ENCODE measurements at regions not wholly inside any gene's neighbourhood (a gene's known extent, or its start where the extent isn't known, plus 50 kb on each side); places are given as distances from the start of the nearest gene placed in this dataset.

DNA sequence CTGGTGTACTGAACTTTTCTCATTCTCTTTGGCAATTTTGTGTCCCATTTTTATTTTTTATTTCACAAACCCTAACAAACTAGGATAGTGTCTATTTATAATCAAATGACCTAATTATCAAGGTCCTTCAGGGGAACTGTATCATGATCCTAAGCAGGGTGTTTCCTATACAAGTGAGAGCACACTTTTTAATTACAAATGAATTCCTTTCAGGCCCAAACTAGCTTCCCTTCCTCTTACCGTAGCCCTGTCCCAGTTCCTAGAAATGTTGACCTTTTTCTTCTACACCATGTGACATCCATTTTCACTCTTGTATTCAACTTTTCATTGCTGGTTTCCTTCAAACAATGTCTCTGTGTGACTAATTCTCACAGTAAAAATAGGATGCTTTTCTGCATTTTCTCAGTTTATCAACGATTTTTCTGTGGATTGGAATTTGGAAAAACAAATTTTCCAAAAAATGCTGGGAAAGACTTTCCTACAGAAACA, 411.4 kb downstream of the CCDC91 start:
- H3K27ac ChIP-seq (ENCODE audit: extremely low read depth, low read depth, low read length) = no peak overlapping the region
- POLR2A ChIA-PET = no interaction called here
- H3K36me3 ChIP-seq (ENCODE audit: control insufficient read depth in 2 of 2, insufficient read depth in 1 of 2, low read length in 2 of 2) = no peaks in the 10 kb centered on the region
- no peak overlapping the region for H3K4me3 ChIP-seq (ENCODE audit: low read depth, low read length)
- H3K9me3 ChIP-seq (ENCODE audit: control insufficient read depth, insufficient read depth, low read depth, low read length) = no peaks in the 10 kb centered on the region
- CTCF ChIA-PET = no interaction called here
- no peaks in the 10 kb centered on the region for H3K4me1 ChIP-seq (ENCODE audit: control insufficient read depth, insufficient read depth, low read length)
- no peak for TF ChIP-seq ZSCAN23 (tag by site-specific recombination; IDR thresholded peaks at IDR 0.05)
- TF ChIP-seq YY2 (tag by site-specific recombination; IDR thresholded peaks at IDR 0.05) = no peak
- TF ChIP-seq, protein P1, sequence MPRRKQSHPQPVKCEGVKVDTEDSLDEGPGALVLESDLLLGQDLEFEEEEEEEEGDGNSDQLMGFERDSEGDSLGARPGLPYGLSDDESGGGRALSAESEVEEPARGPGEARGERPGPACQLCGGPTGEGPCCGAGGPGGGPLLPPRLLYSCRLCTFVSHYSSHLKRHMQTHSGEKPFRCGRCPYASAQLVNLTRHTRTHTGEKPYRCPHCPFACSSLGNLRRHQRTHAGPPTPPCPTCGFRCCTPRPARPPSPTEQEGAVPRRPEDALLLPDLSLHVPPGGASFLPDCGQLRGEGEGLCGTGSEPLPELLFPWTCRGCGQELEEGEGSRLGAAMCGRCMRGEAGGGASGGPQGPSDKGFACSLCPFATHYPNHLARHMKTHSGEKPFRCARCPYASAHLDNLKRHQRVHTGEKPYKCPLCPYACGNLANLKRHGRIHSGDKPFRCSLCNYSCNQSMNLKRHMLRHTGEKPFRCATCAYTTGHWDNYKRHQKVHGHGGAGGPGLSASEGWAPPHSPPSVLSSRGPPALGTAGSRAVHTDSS (tag by site-specific recombination; IDR thresholded peaks at IDR 0.05) = no peak
- no peak for TF ChIP-seq PRDM1 (tag by site-specific recombination; IDR thresholded peaks at IDR 0.05)
- no peak for TF ChIP-seq ZNF830 (tag by site-specific recombination; IDR thresholded peaks at IDR 0.05; ENCODE audit: low read depth)
- no peak for TF ChIP-seq ZNF561 (tag by site-specific recombination; IDR thresholded peaks at IDR 0.05; ENCODE audit: borderline replicate concordance)
- no peak for TF ChIP-seq ZNF174 (tag by site-specific recombination; IDR thresholded peaks at IDR 0.05)
- TF ChIP-seq ZEB2 (tag by site-specific recombination; IDR thresholded peaks at IDR 0.05) = no peak
- no peak for TF ChIP-seq ZNF112 (tag by site-specific recombination; IDR thresholded peaks at IDR 0.05)
- TF ChIP-seq YY1 (tag by site-specific recombination; IDR thresholded peaks at IDR 0.05) = no peak
- no peak for TF ChIP-seq ZNF544 (tag by site-specific recombination; IDR thresholded peaks at IDR 0.05)
- TF ChIP-seq ZNF76 (tag by site-specific recombination; IDR thresholded peaks at IDR 0.05; ENCODE audit: borderline replicate concordance, low read depth) = no peak

DNA sequence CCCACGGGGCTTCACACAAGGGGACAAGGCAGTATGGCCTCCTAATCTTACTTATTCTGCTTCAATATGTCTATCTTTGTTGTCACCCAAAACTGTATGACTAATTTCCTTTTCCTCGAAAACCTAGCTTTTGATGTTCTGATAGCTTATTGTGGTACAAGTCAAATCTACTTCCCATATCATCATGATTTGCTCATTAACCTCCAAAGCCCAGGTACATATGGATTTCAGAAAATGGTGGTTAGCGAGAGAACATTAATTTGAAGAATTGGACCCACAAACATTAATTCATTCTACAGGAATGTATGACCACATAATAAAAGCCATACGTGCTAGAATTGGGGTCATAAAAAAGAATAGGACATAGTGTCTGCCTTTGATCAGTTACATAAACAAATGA, 412.5 kb downstream of the CCDC91 start:
- no peak for TF ChIP-seq ZNF664 (tag by site-specific recombination; IDR thresholded peaks at IDR 0.05)
- no peak for TF ChIP-seq ZNF404 (tag by site-specific recombination; IDR thresholded peaks at IDR 0.05)
- POLR2A ChIA-PET = no interaction called here
- no peak overlapping the region for H3K4me3 ChIP-seq (ENCODE audit: low read depth, low read length)
- no peaks in the 10 kb centered on the region for H3K9me3 ChIP-seq (ENCODE audit: control insufficient read depth, insufficient read depth, low read depth, low read length)
- no peaks in the 10 kb centered on the region for H3K36me3 ChIP-seq (ENCODE audit: control insufficient read depth in 2 of 2, insufficient read depth in 1 of 2, low read length in 2 of 2)
- no peak overlapping the region for H3K27ac ChIP-seq (ENCODE audit: extremely low read depth, low read depth, low read length)
- H3K4me1 ChIP-seq (ENCODE audit: control insufficient read depth, insufficient read depth, low read length) = no peaks in the 10 kb centered on the region
- CTCF ChIA-PET = no interaction called here

DNA sequence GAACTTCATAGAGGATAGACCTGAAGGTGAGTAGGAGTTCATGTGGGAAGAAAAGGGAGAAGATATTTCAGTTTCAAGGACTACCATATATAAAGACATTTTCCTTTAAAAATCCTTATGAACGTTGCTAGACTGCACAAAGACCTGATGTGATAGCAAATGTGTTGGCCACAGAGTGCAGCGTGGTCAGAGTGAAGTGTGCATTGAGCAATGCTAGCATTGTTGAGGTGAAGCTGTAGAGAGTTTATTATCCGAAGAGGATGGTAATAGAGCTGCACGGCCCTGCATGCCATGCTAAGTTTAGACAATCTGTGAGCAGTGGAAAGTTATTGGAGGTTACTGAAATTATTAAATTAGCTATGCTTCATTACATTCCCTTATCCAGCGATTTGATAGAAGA, 413.0 kb downstream of the CCDC91 start:
- ChIA-PET POLR2A (no interaction called here), CTCF (no interaction called here)

DNA sequence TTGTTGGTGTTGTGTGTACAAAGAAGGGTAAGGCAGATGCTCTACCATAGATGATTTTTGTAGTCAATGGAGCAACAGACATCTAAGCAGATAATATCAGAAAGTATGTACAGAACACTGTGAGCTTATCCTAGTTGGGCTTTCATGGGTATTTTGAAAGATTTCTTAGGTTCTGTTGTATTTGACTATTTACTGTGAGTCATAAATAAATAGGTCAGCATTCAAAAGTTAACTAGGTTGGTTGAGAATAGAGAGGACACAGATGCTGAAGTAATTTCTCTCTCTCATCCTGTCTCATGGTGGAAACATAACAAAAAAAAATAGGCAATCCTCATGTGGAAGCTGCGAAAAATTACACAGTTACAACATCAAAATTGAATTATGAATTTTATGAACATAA, 413.5 kb downstream of the CCDC91 start:
- no peak for TF ChIP-seq ZSCAN23 (tag by site-specific recombination; IDR thresholded peaks at IDR 0.05)
- TF ChIP-seq KLF9 (tag by site-specific recombination; IDR thresholded peaks at IDR 0.05; ENCODE audit: low read depth) = no peak
- TF ChIP-seq ZNF184 (tag by site-specific recombination; IDR thresholded peaks at IDR 0.05) = no peak
- no peak for TF ChIP-seq TRIM28 (IDR thresholded peaks at IDR 0.05; ENCODE audit: borderline replicate concordance, low read length)
- TF ChIP-seq, protein P2, sequence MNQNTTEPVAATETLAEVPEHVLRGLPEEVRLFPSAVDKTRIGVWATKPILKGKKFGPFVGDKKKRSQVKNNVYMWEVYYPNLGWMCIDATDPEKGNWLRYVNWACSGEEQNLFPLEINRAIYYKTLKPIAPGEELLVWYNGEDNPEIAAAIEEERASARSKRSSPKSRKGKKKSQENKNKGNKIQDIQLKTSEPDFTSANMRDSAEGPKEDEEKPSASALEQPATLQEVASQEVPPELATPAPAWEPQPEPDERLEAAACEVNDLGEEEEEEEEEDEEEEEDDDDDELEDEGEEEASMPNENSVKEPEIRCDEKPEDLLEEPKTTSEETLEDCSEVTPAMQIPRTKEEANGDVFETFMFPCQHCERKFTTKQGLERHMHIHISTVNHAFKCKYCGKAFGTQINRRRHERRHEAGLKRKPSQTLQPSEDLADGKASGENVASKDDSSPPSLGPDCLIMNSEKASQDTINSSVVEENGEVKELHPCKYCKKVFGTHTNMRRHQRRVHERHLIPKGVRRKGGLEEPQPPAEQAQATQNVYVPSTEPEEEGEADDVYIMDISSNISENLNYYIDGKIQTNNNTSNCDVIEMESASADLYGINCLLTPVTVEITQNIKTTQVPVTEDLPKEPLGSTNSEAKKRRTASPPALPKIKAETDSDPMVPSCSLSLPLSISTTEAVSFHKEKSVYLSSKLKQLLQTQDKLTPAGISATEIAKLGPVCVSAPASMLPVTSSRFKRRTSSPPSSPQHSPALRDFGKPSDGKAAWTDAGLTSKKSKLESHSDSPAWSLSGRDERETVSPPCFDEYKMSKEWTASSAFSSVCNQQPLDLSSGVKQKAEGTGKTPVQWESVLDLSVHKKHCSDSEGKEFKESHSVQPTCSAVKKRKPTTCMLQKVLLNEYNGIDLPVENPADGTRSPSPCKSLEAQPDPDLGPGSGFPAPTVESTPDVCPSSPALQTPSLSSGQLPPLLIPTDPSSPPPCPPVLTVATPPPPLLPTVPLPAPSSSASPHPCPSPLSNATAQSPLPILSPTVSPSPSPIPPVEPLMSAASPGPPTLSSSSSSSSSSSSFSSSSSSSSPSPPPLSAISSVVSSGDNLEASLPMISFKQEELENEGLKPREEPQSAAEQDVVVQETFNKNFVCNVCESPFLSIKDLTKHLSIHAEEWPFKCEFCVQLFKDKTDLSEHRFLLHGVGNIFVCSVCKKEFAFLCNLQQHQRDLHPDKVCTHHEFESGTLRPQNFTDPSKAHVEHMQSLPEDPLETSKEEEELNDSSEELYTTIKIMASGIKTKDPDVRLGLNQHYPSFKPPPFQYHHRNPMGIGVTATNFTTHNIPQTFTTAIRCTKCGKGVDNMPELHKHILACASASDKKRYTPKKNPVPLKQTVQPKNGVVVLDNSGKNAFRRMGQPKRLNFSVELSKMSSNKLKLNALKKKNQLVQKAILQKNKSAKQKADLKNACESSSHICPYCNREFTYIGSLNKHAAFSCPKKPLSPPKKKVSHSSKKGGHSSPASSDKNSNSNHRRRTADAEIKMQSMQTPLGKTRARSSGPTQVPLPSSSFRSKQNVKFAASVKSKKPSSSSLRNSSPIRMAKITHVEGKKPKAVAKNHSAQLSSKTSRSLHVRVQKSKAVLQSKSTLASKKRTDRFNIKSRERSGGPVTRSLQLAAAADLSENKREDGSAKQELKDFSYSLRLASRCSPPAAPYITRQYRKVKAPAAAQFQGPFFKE (tag by site-specific recombination; IDR thresholded peaks at IDR 0.05; ENCODE audit: borderline replicate concordance) = no peak
- no peak overlapping the region for H3K4me3 ChIP-seq (ENCODE audit: low read depth, low read length)
- H3K36me3 ChIP-seq (ENCODE audit: control insufficient read depth in 2 of 2, insufficient read depth in 1 of 2, low read length in 2 of 2) = no peaks in the 10 kb centered on the region
- CTCF ChIA-PET = interaction anchor here (0.6 kb wide), 1 partner anchor 1108 kb away, joined by 3 read pairs; no protein-coding TSS in a partner anchor
- POLR2A ChIA-PET = no interaction called here
- H3K27ac ChIP-seq (ENCODE audit: extremely low read depth, low read depth, low read length) = no peak overlapping the region
- no peaks in the 10 kb centered on the region for H3K4me1 ChIP-seq (ENCODE audit: control insufficient read depth, insufficient read depth, low read length)
- no peaks in the 10 kb centered on the region for H3K9me3 ChIP-seq (ENCODE audit: control insufficient read depth, insufficient read depth, low read depth, low read length)

More for the DNA sequence above, 413.0 kb downstream of the CCDC91 start:
- Histone ChIP-seq H3K4me3 (ENCODE audit: low read depth, low read length) (no peak overlapping the region), H3K36me3 (ENCODE audit: control insufficient read depth in 2 of 2, insufficient read depth in 1 of 2, low read length in 2 of 2) (no peaks in the 10 kb centered on the region), H3K27ac (ENCODE audit: extremely low read depth, low read depth, low read length) (no peak overlapping the region), H3K4me1 (ENCODE audit: control insufficient read depth, insufficient read depth, low read length) (no peaks in the 10 kb centered on the region), H3K9me3 (ENCODE audit: control insufficient read depth, insufficient read depth, low read depth, low read length) (no peaks in the 10 kb centered on the region)
- TF ChIP-seq ZNF394 (tag by site-specific recombination; IDR thresholded peaks at IDR 0.05; ENCODE audit: borderline replicate concordance) (no peak), ZNF157 (tag by site-specific recombination; IDR thresholded peaks at IDR 0.05) (no peak)

All from HEK293 (cell line).